ENCODE measurements at regions not wholly inside any gene's neighbourhood (a gene's known extent, or its start where the extent isn't known, plus 50 kb on each side); places are given as distances from the start of the nearest gene placed in this dataset.

DNA sequence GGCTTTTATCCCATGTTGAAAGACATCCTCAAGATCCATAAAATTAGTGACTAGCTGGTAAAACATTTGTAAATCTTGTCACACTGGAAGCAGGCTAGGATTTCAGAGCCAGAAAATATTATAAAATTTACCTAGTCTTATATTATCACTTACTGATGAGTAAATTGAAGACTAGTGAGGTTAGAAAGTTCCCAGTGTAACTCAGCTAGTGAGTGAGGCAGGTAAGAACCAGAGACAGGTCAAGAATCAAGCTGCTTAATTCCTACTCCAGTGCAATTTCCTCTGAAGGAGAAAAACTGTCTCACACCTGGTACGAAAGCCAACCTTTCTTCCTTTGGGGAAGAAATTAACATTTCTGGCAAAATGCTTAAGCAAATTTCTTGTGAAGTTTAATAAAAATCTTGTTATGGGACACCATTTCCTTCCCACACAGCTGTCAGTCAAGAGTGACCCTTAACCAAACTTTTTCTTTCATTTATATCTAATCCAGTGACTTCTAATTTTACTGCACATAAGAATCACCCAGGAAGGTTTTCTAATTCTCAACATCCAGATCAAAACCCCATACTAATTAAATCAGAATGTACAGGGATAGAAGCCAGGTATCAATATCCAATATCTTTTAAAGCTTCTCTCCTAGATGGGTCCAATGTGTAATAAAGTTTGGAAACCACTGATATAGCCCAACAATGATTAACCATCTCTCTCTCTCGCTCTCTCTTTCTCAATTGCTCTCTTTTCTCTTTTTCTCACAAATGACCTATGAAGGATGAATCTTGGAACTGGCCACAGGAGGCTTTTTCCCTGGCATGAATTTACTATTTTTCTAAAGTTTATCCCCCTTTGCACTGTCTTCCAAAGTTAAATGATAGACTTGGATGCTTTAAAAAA lies 264.3 kb upstream of the SLC39A10 start:
- CTCF ChIA-PET, result no interaction called here
- POLR2A ChIA-PET, result no interaction called here

DNA sequence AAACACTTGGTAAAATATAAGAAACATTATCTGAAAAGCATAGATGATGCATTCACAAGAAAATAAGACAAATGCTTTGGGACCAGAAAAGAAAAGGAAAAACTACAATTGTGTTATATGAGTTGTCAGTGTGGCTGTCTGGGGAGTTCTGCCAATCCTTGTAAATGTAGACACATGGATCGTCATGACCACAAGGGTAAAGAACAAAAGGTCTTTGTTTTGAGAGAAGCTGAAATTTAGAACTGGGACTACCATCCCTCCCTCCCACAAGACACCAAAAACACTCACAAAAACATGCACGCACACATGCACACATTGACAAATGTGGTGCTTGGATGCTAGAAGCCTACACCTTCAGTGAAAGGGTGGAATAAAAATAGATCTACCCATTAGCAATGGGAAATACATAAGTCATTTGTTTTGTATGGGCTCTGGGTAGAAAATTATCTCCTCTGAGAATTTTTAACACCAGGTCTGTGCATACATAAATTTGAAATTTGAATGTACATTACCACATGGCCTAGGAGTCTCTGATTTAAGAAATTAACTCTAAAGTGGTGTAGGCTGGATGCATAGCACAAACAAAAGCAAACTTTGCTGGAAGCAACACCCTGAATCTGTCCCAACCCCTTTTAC lies 266.2 kb upstream of the SLC39A10 start:
- POLR2A ChIA-PET, result no interaction called here
- CTCF ChIA-PET, result no interaction called here

DNA sequence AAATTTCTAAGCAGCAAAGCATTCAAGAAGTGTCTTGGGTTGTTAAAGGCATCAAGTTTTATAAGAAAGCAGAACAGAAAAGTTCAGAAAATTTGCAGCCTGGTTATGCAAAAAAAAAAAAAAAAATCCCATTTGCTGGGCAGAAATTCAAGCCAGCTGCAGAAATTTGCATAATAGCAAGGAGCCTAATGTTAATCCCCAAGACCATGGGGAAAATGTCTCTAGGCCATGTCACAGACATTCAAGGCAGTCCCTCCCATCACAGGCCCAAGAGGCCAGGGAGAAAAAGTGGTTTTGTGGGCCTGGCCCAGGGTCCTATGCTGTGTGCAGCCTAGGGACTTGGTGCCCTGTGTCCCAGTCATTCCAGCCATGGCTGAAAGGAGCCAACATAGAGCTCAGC lies 269.0 kb upstream of the SLC39A10 start:
- CTCF ChIA-PET, result no interaction called here
- POLR2A ChIA-PET, result no interaction called here

DNA sequence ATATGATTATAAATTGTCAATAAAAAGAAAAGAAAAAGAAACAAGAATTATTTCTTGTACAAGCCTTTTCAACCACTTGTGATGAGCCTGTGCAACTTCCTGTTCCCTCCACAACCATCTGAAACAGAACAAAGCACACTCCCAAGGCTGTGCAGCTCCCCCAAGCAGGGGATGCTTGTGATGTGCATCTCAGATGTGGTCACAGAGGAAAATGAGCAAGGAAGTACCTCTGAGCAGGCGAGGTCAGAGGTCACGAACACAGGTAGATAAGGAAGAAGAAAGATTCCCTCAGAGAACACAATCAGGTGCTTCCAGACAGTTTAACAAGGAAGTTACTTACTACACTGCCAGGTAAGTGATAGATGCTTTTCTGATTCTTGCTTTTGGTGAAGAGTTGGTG lies 274.8 kb upstream of the SLC39A10 start:
- CTCF ChIA-PET, result no interaction called here
- POLR2A ChIA-PET, result no interaction called here

GRCh38 chr2:195370167-195370943 lies 286.7 kb upstream of the SLC39A10 start:
- POLR2A ChIA-PET, result no interaction called here
- CTCF ChIA-PET, result no interaction called here

GRCh38 chr2:195369218-195369587 lies 287.8 kb upstream of the SLC39A10 start:
- POLR2A ChIA-PET, result interaction anchor here (0.6 kb wide), 1 partner anchor 21 kb away, joined by 5 read pairs; no protein-coding TSS in a partner anchor
- CTCF ChIA-PET, result no interaction called here

- ChIA-PET POLR2A (interaction anchor here (0.6 kb wide), 1 partner anchor 20 kb away, joined by 5 read pairs; no protein-coding TSS in a partner anchor), CTCF (no interaction called here)
These were observed 288.5 kb upstream of the SLC39A10 start for GRCh38 chr2:195368249-195369217.

DNA sequence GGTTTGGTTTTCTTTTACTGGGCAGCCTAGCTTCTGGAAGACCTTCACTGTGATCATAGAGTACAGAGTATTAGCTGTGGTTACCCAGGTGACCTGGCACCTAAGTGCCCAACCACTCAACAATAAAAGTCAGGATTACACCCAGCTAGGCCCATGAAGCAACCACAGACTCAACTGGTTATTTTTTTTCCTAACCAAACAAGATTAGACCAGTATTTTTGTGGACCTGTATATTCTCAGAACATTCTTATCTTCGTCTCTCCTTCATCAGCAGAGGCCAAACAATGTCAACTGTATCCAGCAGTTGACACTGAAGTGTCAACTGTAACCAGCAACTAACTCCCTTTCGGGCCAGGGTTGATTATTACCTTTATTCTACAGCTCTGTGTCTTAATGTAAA lies 289.2 kb upstream of the SLC39A10 start:
- CTCF ChIA-PET, result no interaction called here
- POLR2A ChIA-PET, result no interaction called here

GRCh38 chr2:195364015-195364965 lies 292.7 kb upstream of the SLC39A10 start:
- POLR2A ChIA-PET, result no interaction called here
- CTCF ChIA-PET, result no interaction called here

GRCh38 chr2:195363496-195363895 lies 293.5 kb upstream of the SLC39A10 start:
- ChIA-PET POLR2A (no interaction called here), CTCF (interaction anchor here (1.2 kb wide), 1 partner anchor 199 kb away, joined by 3 read pairs; no protein-coding TSS in a partner anchor)

- ChIA-PET POLR2A (no interaction called here), CTCF (no interaction called here)
These were observed 296.8 kb upstream of the SLC39A10 start for GRCh38 chr2:195360242-195360641.

DNA sequence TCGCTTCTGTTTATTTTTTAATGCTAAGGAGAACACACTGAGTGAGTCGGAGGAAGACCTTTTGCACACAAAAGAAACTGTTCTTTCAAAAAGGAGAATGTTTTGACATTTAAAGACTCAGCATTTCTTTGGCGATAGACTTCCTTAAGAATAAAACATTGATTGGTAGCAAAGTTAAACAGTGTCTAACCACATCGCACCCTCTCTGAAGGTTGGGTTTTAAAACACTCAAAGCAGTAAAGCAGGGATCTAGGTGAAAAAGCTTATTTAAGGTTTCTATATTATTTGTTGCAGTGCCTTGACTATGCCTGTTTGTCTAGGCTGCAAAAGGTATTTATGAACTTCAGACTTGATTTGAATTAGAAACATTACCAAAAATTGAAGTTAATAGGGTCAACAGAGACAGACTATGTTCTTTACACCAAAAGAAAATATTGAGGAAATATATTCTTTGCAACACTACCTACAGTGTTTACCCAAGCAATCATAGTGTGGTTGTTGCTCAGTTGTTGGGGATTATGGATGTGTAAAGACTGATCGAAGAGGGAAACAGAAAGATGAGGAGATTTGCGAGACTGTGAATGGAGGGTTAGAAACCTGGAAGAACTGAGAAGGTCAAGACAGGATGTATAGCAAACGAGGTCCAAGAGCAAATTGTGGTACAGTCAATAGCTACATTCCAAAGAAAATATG lies 297.8 kb upstream of the SLC39A10 start:
- ChIA-PET CTCF (interaction anchor here (0.8 kb wide), 1 partner anchor 12 kb away, joined by 3 read pairs; no protein-coding TSS in a partner anchor), POLR2A (no interaction called here)

DNA sequence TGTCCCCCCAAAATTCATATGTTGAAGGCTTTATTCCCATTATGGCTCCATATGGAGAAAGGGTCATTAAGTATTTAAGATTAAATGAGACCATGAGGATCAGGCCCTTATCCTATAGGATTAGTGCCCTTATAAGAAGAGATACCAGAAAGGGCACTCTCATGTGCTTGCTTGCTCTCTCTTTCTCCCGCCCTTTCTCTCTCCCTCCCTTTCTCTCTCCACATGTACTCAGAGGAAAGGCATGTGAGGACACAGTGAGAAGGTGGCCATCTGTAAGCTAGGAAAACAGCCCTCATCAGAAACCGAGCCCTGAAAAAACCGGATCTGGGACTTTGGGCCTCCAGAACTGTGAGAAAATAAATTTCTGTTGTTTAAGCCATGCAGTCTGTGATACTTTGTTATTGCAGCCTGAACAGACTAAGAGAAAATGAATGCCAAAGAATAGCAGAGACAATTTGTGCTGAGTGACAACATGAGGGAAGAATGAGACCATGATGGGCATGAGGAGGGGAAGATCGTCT lies 300.0 kb upstream of the SLC39A10 start:
- POLR2A ChIA-PET, result no interaction called here
- CTCF ChIA-PET, result no interaction called here

- CTCF ChIA-PET, result interaction anchor here (0.5 kb wide), 1 partner anchor 47 kb away, joined by 3 read pairs; no protein-coding TSS in a partner anchor
- POLR2A ChIA-PET, result no interaction called here
These were observed 301.0 kb upstream of the SLC39A10 start for GRCh38 chr2:195356026-195356425.

GRCh38 chr2:195352581-195352980 lies 304.4 kb upstream of the SLC39A10 start:
- CTCF ChIA-PET, result no interaction called here

DNA sequence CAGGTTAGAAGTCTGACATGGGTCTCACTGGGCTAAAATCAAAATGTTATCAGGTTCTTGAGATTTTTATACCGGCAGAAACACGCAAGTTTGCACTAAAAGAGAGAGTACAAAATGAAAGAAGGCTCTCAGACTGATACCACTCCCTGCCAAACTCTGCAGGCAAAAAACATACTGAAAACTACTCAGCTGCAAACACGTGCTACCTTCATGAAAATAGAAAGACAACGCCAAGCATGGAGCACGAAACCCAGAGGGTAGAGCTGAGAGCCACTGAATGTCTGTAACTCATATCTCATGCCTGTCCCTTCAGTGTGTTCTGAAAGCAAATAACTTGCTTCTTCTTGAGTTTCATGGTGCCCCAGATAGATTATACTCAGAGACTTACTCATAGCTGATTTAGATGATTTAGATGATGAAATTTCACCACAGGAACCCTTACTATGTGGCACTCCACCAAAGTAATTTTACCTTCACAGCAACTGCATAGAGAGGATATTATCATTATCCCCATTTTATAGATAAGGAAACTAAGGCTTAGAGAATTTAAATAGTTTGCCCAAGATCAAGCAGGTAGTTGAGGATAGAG lies 313.0 kb upstream of the SLC39A10 start:
- CTCF ChIA-PET, result no interaction called here
- POLR2A ChIA-PET, result no interaction called here

More at GRCh38 chr2:195352581-195352980, 304.4 kb upstream of the SLC39A10 start:
- POLR2A ChIA-PET, result no interaction called here

GRCh38 chr2:195343540-195343939 lies 313.5 kb upstream of the SLC39A10 start:
- CTCF ChIA-PET, result no interaction called here
- POLR2A ChIA-PET, result no interaction called here
